ENCODE measurements at regions not wholly inside any gene's neighbourhood (a gene's known extent, or its start where the extent isn't known, plus 50 kb on each side); places are given as distances from the start of the nearest gene placed in this dataset.

- no peak for DNase-seq
Observed at GRCh38 chr9:129276486-129277230, 98.6 kb upstream of the IER5L start.

- no peak for DNase-seq
Observed at GRCh38 chr9:129275626-129276247, 97.7 kb upstream of the IER5L start.

GRCh38 chr9:129273941-129274684 is 96.1 kb upstream of the IER5L start:
- no peak for DNase-seq

GRCh38 chr9:129273136-129273895 is 95.3 kb upstream of the IER5L start:
- DNase-seq, result no peak

GRCh38 chr9:129272348-129273025 is 94.4 kb upstream of the IER5L start:
- no peak for DNase-seq

- DNase-seq, result no peak
Observed at GRCh38 chr9:129270903-129271431, 92.9 kb upstream of the IER5L start.

- DNase-seq, result no peak
Observed at GRCh38 chr9:129270205-129270604, 92.1 kb upstream of the IER5L start.

GRCh38 chr9:129267141-129267540 is 89.1 kb upstream of the IER5L start:
- no peak for DNase-seq

GRCh38 chr9:129266536-129266935 is 88.5 kb upstream of the IER5L start:
- DNase-seq, result no peak

- DNase-seq, result no peak
Observed at GRCh38 chr9:129264388-129264787, 86.3 kb upstream of the IER5L start.

GRCh38 chr9:129263836-129264235 is 85.8 kb upstream of the IER5L start:
- no peak for DNase-seq

- no peak for DNase-seq
Observed at GRCh38 chr9:129262261-129262660, 84.2 kb upstream of the IER5L start.

GRCh38 chr9:129259375-129259774 is 81.3 kb upstream of the IER5L start:
- DNase-seq, result no peak

- no peak for DNase-seq
Observed at GRCh38 chr9:129258823-129259301, 80.8 kb upstream of the IER5L start.

GRCh38 chr9:129258124-129258822 is 80.2 kb upstream of the IER5L start:
- no peak for DNase-seq

GRCh38 chr9:129256959-129257713 is 79.1 kb upstream of the IER5L start:
- DNase-seq, result no peak

- no peak for DNase-seq
Observed at GRCh38 chr9:129254566-129255287, 76.7 kb upstream of the IER5L start.

GRCh38 chr9:129253803-129254381 is 75.8 kb upstream of the IER5L start:
- no peak for DNase-seq

GRCh38 chr9:129252937-129253802 is 75.1 kb upstream of the IER5L start:
- DNase-seq, result no peak

All from NCI-H446 (cell line).